ENCODE measurements at regions not wholly inside any gene's neighbourhood (a gene's known extent, or its start where the extent isn't known, plus 50 kb on each side); places are given as distances from the start of the nearest gene placed in this dataset.
"Not testable (repeated sequence)": the region's sequence is repeated elsewhere in the genome, so short reads cannot be mapped to it uniquely, and the experiment has no call there.

DNA sequence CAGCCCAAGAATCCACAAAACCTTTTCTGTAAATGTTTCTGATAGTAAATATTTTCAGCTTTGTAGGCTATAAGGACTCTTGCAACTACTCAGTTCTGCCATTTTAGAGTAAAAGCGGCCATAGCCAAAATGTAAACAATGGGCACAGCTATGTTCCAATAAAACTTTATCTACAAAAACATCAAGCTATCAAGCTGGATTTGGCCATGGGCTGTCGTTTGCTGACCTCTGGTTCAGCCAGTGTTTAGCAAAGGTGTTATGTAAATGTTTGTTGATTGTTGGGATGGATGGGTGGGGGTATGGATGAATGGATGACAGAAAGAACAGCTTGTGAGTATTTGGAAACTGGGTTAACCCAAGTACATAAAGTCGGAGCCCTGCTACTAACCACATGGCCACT, 111.1 kb upstream of the VRK1 start:
- DNase-seq (ENCODE audit: low spot score) = no peak

- DNase-seq (ENCODE audit: low spot score) = no peak
These were observed 108.6 kb upstream of the VRK1 start for GRCh38 chr14:96688629-96689028.

GRCh38 chr14:96690713-96691383, 106.3 kb upstream of the VRK1 start:
- DNase-seq (ENCODE audit: low spot score) = no peak

GRCh38 chr14:96693252-96693820, 103.8 kb upstream of the VRK1 start:
- DNase-seq (ENCODE audit: low spot score) = no peak

GRCh38 chr14:96693987-96694386, 103.2 kb upstream of the VRK1 start:
- DNase-seq (ENCODE audit: low spot score) = no peak

GRCh38 chr14:96698960-96699539, 98.1 kb upstream of the VRK1 start:
- no peak for DNase-seq (ENCODE audit: low spot score)

- no peak for DNase-seq (ENCODE audit: low spot score)
These were observed 97.5 kb upstream of the VRK1 start for GRCh38 chr14:96699666-96700065.

GRCh38 chr14:96702831-96703230, 94.4 kb upstream of the VRK1 start:
- DNase-seq (ENCODE audit: low spot score) = no peak

DNA sequence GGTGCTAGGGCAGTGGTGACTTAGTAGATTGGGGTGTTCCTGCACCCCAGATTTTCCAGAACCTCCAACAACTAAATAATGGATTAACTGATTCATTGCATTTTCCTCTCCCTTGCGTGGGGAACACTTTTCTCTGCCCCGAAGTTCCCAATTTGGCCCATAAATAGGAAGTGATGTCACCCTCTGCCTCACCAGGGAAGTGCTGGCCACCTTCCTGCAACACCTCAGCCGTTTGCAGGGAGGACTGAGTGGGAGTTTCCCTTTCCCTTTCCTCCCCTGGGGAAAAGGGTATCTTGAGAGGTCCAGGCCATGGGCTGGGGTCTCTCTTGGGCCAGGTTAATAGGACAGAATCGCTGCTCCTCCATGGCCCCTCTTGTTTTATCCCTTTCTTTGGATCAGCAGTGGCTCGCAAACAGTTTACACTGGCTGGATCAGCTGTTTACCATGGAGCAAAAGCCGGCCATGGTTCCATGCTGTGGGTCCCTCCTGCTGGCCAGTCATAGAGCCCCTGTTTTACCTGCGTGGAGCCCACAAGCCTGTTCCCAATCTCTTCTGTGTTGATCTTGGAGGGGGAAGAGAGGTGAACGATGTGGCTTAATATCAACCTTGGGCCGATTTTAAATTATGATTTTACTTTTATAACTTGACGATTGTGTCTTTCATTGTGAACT, 91.6 kb upstream of the VRK1 start:
- no peak for DNase-seq (ENCODE audit: low spot score)

- no peak for DNase-seq (ENCODE audit: low spot score)
These were observed 90.3 kb upstream of the VRK1 start for GRCh38 chr14:96706893-96707292.

- DNase-seq (ENCODE audit: low spot score) = no peak
These were observed 87.0 kb upstream of the VRK1 start for GRCh38 chr14:96710060-96710666.

DNA sequence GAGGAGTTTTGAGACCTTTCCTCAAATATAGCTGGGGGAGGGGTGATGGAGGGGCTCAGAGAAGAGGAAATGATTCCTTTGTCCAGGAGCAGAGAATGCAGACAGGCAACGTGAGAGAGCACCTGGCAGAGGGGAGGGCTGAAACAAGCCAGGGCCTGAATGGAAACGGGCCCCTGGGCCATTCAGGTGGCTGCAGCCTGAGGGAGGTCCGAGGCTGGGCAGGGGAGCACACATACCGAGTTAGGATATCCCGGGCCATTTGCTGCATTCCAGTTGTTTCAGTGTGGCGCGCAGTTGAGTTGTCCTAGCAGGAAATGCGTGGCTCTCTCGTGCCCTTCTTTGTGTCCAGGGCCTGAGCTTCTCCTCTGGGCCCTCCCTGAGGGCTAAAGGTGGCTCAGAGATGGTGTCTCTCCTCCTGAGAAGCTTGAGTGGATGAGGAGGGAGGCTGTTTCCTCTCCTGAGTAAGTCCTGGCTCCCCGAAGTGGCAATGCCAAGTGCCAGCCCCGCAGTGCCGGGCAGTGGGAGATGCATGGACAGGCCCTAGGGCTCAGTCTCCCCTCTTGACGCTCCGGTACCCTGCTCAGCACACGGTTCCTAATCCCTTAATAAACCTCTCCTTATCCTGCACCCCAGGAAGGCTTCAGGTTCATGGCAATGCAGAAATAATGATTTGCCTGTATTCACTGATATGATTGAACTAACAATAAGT, 85.5 kb upstream of the VRK1 start:
- no peak for DNase-seq (ENCODE audit: low spot score)

DNA sequence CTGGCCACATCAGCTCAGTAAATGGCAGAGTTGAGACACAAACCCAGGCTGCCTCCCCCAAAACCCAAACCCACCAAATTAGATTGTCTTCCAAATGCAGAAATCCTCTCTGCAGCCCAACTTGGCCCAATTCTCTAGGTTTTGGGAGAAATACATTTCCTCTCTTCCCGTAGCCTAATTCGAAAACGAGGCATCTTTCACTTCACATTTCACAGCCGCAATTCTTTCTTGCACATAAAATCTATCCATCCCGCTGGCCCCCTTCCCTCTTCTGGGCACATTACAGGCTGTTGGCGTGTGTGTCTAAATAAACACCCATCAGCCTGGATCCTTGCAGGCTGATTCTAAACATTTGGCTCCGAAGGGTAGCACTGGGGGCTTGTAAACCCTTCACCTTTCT, 83.8 kb upstream of the VRK1 start:
- DNase-seq (ENCODE audit: low spot score) = no peak

GRCh38 chr14:96714537-96714936, 82.6 kb upstream of the VRK1 start:
- DNase-seq (ENCODE audit: low spot score) = not testable (repeated sequence)

- DNase-seq (ENCODE audit: low spot score) = no peak
These were observed 80.1 kb upstream of the VRK1 start for GRCh38 chr14:96717116-96717515.

DNA sequence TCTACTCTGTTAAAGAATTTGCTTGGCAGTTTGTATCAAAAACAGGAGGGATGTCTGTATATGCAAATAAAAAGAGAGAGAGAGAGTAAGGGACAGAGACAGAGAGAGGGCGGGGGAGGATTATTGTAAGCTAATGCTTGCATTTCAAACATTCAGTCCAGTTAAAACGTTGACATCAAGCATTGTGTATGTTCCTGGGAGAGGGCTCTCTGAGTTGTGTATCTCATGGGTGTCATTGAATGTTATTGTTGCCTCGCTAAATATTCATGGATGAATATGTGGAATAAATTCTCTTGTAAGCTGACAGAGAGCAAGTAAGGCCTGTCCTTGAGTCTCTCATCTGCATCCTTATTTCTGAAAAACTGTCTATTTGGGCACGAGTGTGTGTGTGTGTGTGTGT, 78.8 kb upstream of the VRK1 start:
- no peak for DNase-seq (ENCODE audit: low spot score)

DNA sequence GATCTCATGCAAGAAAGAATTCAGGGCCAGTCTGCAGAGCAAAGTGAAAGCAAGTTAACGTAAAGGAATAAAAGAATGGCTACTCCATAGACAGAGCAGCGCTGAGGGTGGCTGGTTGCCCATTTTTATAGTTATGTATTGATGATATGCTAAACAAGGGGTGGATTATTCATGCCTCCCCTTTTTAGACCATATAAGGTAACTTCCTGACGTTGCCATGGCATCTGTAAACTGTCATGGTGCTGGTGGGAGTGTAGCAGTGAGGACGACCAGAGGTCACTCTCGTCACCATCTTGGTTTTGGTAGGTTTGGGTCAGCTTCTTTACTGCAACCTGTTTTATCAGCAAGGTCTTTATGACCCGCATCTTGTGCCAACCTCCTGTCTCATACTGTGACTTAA, 76.5 kb upstream of the VRK1 start:
- DNase-seq (ENCODE audit: low spot score) = not testable (repeated sequence)

GRCh38 chr14:96722736-96723135, 74.4 kb upstream of the VRK1 start:
- DNase-seq (ENCODE audit: low spot score) = no peak

DNA sequence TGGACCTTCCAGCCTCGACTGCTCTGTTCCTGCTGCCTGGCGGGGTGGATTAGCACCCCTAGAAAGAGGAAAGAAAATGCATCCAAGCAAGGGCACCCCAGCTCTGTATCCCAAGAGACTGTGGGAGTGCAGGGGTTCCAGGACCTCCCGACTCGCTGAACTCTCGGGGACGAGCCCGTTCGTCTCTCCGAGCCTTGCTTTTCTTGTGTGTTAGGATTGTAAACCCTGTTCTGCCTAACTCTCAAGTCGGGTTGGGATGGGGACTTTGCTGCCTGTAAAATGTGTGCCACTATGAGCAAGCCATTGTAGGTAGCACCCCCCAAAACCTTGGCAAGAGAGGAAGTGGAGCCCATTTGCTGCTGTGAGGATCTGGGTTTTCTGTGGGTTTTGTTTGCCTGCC, 73.2 kb upstream of the VRK1 start:
- DNase-seq (ENCODE audit: low spot score) = no peak

DNA sequence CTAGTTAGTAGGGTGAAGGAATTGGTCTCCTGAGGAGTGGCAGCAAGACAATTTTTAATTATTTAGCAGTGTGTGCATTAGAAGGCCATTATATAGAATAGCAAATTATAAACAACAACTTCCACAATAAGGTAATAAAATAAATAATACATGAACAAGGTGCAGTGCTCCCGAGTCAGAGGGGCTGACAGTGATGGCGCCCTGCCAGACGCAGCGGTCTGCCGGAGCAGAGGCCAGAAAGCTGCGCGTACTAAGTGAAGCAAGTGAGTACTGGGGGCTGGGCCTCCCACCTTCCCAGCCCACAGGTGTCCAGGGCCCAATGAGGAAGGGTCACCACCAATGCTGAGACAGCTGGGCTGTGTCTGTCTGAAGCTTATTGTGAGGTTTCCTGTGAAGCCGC, 72.0 kb upstream of the VRK1 start:
- no peak for DNase-seq (ENCODE audit: low spot score)

GRCh38 chr14:96727073-96727472, 70.1 kb upstream of the VRK1 start:
- DNase-seq (ENCODE audit: low spot score) = no peak

DNA sequence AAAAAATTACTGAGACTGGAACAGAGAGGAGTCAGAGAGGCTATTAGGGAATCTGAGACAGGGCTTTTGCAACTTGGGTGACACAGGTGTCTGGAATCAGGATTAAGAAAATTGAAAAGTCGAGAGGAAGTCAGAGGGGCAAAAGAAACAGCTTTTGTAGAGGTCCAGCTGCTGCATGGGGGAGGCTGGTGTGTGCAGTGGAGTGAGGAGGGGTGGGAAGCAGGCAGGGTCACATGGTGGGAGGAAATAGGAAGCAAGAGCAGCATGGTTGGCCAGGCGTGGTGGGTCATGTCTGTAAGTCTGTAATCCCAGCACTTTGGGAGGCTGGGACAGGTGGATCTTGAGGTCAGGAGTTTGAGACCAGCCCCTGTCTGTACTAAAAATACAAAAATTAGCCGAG, 69.7 kb upstream of the VRK1 start:
- DNase-seq (ENCODE audit: low spot score) = no peak

All from RKO (cell line).